ENCODE measurements at regions not wholly inside any gene's neighbourhood (a gene's known extent, or its start where the extent isn't known, plus 50 kb on each side); places are given as distances from the start of the nearest gene placed in this dataset.

DNA sequence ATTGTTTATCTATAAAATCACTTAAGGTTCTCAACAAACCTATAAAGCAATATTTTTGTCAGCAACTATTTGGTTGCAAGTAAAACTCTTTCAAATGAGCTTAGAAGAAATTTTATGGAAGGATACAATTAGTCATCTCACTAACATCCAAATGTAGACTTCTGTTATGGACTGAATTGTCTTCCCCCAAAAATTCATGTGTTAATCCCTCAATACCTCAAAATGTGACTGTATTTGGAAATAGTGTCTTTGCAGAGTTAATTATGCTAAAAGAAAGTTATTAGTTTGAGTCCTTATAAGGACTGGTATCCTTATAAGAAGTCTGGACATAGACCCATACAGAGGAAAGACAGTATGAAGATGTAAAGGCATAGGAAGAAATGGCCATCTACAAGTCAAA, 357.8 kb upstream of the PRMT6 start:
- TF ChIP-seq SUZ12 (IDR thresholded peaks at IDR 0.05; ENCODE audit: unreplicated experiment): no peak
- no peak for TF ChIP-seq YBX1 (IDR thresholded peaks at IDR 0.05)
- no peak for TF ChIP-seq TCF12 (IDR thresholded peaks at IDR 0.05; ENCODE audit: low read depth, low read length)

All from GM12878 (cell line).